ENCODE measurements at regions not wholly inside any gene's neighbourhood (a gene's known extent, or its start where the extent isn't known, plus 50 kb on each side); places are given as distances from the start of the nearest gene placed in this dataset.

- H3K4me3 ChIP-seq (replicated peaks; ENCODE audit: insufficient read depth, low read length) = no peak overlapping the region
Observed at GRCh38 chr3:148319161-148319915, 378.4 kb upstream of the AGTR1 start.

GRCh38 chr3:148319960-148320359 is 377.7 kb upstream of the AGTR1 start:
- TF ChIP-seq GABPA (IDR thresholded peaks at IDR 0.05; ENCODE audit: low read depth) (no peak), REST (IDR thresholded peaks at IDR 0.05; ENCODE audit: insufficient replicate concordance, low read depth) (no peak), SPI1 (IDR thresholded peaks at IDR 0.05; ENCODE audit: borderline replicate concordance, low read depth) (no peak), CTCF (IDR thresholded peaks at IDR 0.05; ENCODE audit: insufficient read depth, low read length) (no peak)
- H3K4me3 ChIP-seq (replicated peaks; ENCODE audit: insufficient read depth, low read length) = no peak overlapping the region
- no peak for DNase-seq (ENCODE audit: low read depth in 1 of 2, low spot score in 1 of 2)

More at GRCh38 chr3:148319161-148319915, 378.4 kb upstream of the AGTR1 start:
- peak; percentile 85 for TF ChIP-seq SPI1 (IDR thresholded peaks at IDR 0.05; ENCODE audit: borderline replicate concordance, low read depth)
- TF ChIP-seq CTCF (IDR thresholded peaks at IDR 0.05; ENCODE audit: insufficient read depth, low read length) = no peak
- Histone ChIP-seq H3K27ac (replicated peaks) (no peak overlapping the region), H3K27me3 (ENCODE audit: insufficient read depth, poor library complexity, severe bottlenecking) (no peaks in the 10 kb centered on the region)
- DNase-seq (ENCODE audit: low read depth in 1 of 2, low spot score in 1 of 2) = peak in 1 of 2 experiments; percentile 48

GRCh38 chr3:148329481-148330235 is 368.0 kb upstream of the AGTR1 start:
- Histone ChIP-seq H3K27me3 (ENCODE audit: insufficient read depth, poor library complexity, severe bottlenecking) (no peaks in the 10 kb centered on the region), H3K4me3 (replicated peaks; ENCODE audit: insufficient read depth, low read length) (no peak overlapping the region), H3K27ac (replicated peaks) (no peak overlapping the region)
- TF ChIP-seq CTCF (IDR thresholded peaks at IDR 0.05; ENCODE audit: insufficient read depth, low read length) = no peak
- TF ChIP-seq GABPA (IDR thresholded peaks at IDR 0.05; ENCODE audit: low read depth) = no peak
- no peak for TF ChIP-seq POLR2AphosphoS5 (IDR thresholded peaks at IDR 0.05; ENCODE audit: low read depth)
- TF ChIP-seq SPI1 (IDR thresholded peaks at IDR 0.05; ENCODE audit: borderline replicate concordance, low read depth) = no peak
- TF ChIP-seq REST (IDR thresholded peaks at IDR 0.05; ENCODE audit: insufficient replicate concordance, low read depth) = no peak
- DNase-seq (ENCODE audit: low read depth in 1 of 2, low spot score in 1 of 2) = no peak

More at GRCh38 chr3:148319960-148320359, 377.7 kb upstream of the AGTR1 start:
- Histone ChIP-seq H3K27me3 (ENCODE audit: insufficient read depth, poor library complexity, severe bottlenecking) (no peaks in the 10 kb centered on the region), H3K27ac (replicated peaks) (no peak overlapping the region)

All from HL-60 (cell line).